ENCODE measurements at regions not wholly inside any gene's neighbourhood (a gene's known extent, or its start where the extent isn't known, plus 50 kb on each side); places are given as distances from the start of the nearest gene placed in this dataset.

- H3K36me3 Mint-ChIP-seq (ENCODE audit: low read depth), result no peaks in the 10 kb centered on the region
- Histone ChIP-seq H3K9ac (ENCODE audit: extremely low read depth, low read length, poor library complexity, severe bottlenecking) (no peak overlapping the region), H3K27me3 (ENCODE audit: control insufficient read depth, insufficient read depth, low read length, poor library complexity, severe bottlenecking) (no peaks in the 10 kb centered on the region), H3K4me1 (ENCODE audit: control insufficient read depth, insufficient read depth, low read length) (no peaks in the 10 kb centered on the region), H3K9me3 (ENCODE audit: control insufficient read depth, low read length) (peaks cover 17% of the 10 kb centered on the region), H3K36me3 (ENCODE audit: control insufficient read depth, insufficient read depth, low read length) (no peaks in the 10 kb centered on the region), H3K4me3 (ENCODE audit: low read length) (no peak overlapping the region), H3K27ac (ENCODE audit: low read depth, low read length) (no peak overlapping the region)
- H3K27ac Mint-ChIP-seq, result no peak overlapping the region
- H3K27me3 Mint-ChIP-seq (ENCODE audit: insufficient read depth), result no peaks in the 10 kb centered on the region
- 86 to 89% methylated on average over 4 of the region's 4 CpGs for WGBS, 2 experiments (ENCODE audit: insufficient coverage in 1 of 2, insufficient read length in 1 of 2)
- H3K4me1 Mint-ChIP-seq, result no peaks in the 10 kb centered on the region
- no peak for DNase-seq
- H3K9me3 Mint-ChIP-seq, result peaks cover 29% of the 10 kb centered on the region
- H3K4me3 Mint-ChIP-seq, result no peak overlapping the region
- TF ChIP-seq, protein P1, sequence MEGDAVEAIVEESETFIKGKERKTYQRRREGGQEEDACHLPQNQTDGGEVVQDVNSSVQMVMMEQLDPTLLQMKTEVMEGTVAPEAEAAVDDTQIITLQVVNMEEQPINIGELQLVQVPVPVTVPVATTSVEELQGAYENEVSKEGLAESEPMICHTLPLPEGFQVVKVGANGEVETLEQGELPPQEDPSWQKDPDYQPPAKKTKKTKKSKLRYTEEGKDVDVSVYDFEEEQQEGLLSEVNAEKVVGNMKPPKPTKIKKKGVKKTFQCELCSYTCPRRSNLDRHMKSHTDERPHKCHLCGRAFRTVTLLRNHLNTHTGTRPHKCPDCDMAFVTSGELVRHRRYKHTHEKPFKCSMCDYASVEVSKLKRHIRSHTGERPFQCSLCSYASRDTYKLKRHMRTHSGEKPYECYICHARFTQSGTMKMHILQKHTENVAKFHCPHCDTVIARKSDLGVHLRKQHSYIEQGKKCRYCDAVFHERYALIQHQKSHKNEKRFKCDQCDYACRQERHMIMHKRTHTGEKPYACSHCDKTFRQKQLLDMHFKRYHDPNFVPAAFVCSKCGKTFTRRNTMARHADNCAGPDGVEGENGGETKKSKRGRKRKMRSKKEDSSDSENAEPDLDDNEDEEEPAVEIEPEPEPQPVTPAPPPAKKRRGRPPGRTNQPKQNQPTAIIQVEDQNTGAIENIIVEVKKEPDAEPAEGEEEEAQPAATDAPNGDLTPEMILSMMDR (conservative IDR thresholded peaks at IDR 0.05), result no peak
Measured at GRCh38 chr5:165527577-165527976, 2022.2 kb downstream of the MAT2B start.

- Histone ChIP-seq H3K4me1 (ENCODE audit: control insufficient read depth, insufficient read depth, low read length) (no peaks in the 10 kb centered on the region), H3K9me3 (ENCODE audit: control insufficient read depth, low read length) (no peaks in the 10 kb centered on the region), H3K9ac (ENCODE audit: extremely low read depth, low read length, poor library complexity, severe bottlenecking) (no peak overlapping the region), H3K36me3 (ENCODE audit: control insufficient read depth, insufficient read depth, low read length) (no peaks in the 10 kb centered on the region), H3K27me3 (ENCODE audit: control insufficient read depth, insufficient read depth, low read length, poor library complexity, severe bottlenecking) (no peaks in the 10 kb centered on the region), H3K4me3 (ENCODE audit: low read length) (no peak overlapping the region), H3K27ac (ENCODE audit: low read depth, low read length) (no peak overlapping the region)
- Mint-ChIP-seq H3K36me3 (ENCODE audit: low read depth) (no peaks in the 10 kb centered on the region), H3K9me3 (no peaks in the 10 kb centered on the region), H3K27ac (no peak overlapping the region), H3K4me1 (no peaks in the 10 kb centered on the region), H3K27me3 (ENCODE audit: insufficient read depth) (no peaks in the 10 kb centered on the region), H3K4me3 (no peak overlapping the region)
- no peak for DNase-seq
- TF ChIP-seq, protein P1 (conservative IDR thresholded peaks at IDR 0.05), result no peak
Measured at GRCh38 chr5:165538065-165538464, 2032.6 kb downstream of the MAT2B start.

- Mint-ChIP-seq H3K9me3 (no peaks in the 10 kb centered on the region), H3K4me1 (no peaks in the 10 kb centered on the region), H3K4me3 (no peak overlapping the region), H3K27ac (no peak overlapping the region), H3K27me3 (ENCODE audit: insufficient read depth) (no peaks in the 10 kb centered on the region), H3K36me3 (ENCODE audit: low read depth) (no peaks in the 10 kb centered on the region)
- H3K36me3 ChIP-seq (ENCODE audit: control insufficient read depth, insufficient read depth, low read length), result no peaks in the 10 kb centered on the region
- TF ChIP-seq, protein P1 (conservative IDR thresholded peaks at IDR 0.05), result no peak
- DNase-seq, result no peak
- no peak overlapping the region for H3K4me3 ChIP-seq (ENCODE audit: low read length)
- H3K9me3 ChIP-seq (ENCODE audit: control insufficient read depth, low read length), result no peaks in the 10 kb centered on the region
- no peaks in the 10 kb centered on the region for H3K4me1 ChIP-seq (ENCODE audit: control insufficient read depth, insufficient read depth, low read length)
- H3K27ac ChIP-seq (ENCODE audit: low read depth, low read length), result no peak overlapping the region
- 94 to 100% methylated on average over 2 to 3 of the region's 3 CpGs for WGBS, 2 experiments (ENCODE audit: insufficient coverage in 1 of 2, insufficient read length in 1 of 2)
- no peak overlapping the region for H3K9ac ChIP-seq (ENCODE audit: extremely low read depth, low read length, poor library complexity, severe bottlenecking)
- H3K27me3 ChIP-seq (ENCODE audit: control insufficient read depth, insufficient read depth, low read length, poor library complexity, severe bottlenecking), result no peaks in the 10 kb centered on the region
Measured at GRCh38 chr5:165559645-165560044, 2054.2 kb downstream of the MAT2B start.

All from endodermal cell (in vitro differentiated cells).